A673 (cell line): ENCODE measurements at regions not wholly inside any gene's neighbourhood (a gene's known extent, or its start where the extent isn't known, plus 50 kb on each side); places are given as distances from the start of the nearest gene placed in this dataset.

Experiments
- EZH2 ChIP-seq: fragments of 200-600 bp; sonication (generic); IDR thresholded peaks from 2 replicates; pipeline ENCODE4 v1.6.1; 2017; ENCODE audit warnings: borderline replicate concordance, low read depth, mild to moderate bottlenecking, mixed read lengths, antibody characterized with exemption, low read length; ENCODE audit not compliant: poor library complexity, severe bottlenecking
- TF ChIP-seq, protein P1 (sequence below): fragments of 300-800, 200-600 bp; sonication (generic); conservative IDR thresholded peaks from 2 replicates; pipeline ENCODE4 v1.5.1; 2017; ENCODE audit warnings: low read depth, mild to moderate bottlenecking, antibody characterized with exemption, low read length, moderate library complexity, mixed read lengths

DNA sequence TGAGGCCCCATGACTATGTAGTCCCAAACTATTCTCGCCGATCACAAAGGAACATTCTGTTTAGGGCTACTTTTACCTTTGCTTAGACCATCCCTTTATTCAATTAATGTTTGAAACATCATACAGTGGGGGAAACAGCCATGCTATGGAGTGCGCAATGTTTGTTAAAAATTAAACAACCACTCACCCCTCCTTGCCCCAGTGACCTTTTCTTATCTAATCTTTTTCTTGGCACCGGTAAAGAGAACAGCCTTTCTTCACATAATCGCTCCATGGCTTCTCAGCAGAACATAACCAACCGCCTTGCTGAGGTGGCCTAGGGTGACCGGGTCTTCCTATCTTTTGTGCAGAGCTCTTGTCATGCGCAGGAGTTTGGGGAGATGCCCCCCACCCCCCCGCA, 152.6 kb downstream of the VCX3A start:
- TF ChIP-seq, protein P1, sequence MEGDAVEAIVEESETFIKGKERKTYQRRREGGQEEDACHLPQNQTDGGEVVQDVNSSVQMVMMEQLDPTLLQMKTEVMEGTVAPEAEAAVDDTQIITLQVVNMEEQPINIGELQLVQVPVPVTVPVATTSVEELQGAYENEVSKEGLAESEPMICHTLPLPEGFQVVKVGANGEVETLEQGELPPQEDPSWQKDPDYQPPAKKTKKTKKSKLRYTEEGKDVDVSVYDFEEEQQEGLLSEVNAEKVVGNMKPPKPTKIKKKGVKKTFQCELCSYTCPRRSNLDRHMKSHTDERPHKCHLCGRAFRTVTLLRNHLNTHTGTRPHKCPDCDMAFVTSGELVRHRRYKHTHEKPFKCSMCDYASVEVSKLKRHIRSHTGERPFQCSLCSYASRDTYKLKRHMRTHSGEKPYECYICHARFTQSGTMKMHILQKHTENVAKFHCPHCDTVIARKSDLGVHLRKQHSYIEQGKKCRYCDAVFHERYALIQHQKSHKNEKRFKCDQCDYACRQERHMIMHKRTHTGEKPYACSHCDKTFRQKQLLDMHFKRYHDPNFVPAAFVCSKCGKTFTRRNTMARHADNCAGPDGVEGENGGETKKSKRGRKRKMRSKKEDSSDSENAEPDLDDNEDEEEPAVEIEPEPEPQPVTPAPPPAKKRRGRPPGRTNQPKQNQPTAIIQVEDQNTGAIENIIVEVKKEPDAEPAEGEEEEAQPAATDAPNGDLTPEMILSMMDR, result no peak
- no peak for TF ChIP-seq EZH2
